ENCODE measurements at regions not wholly inside any gene's neighbourhood (a gene's known extent, or its start where the extent isn't known, plus 50 kb on each side); places are given as distances from the start of the nearest gene placed in this dataset.
"Not testable (repeated sequence)": the region's sequence is repeated elsewhere in the genome, so short reads cannot be mapped to it uniquely, and the experiment has no call there.

DNA sequence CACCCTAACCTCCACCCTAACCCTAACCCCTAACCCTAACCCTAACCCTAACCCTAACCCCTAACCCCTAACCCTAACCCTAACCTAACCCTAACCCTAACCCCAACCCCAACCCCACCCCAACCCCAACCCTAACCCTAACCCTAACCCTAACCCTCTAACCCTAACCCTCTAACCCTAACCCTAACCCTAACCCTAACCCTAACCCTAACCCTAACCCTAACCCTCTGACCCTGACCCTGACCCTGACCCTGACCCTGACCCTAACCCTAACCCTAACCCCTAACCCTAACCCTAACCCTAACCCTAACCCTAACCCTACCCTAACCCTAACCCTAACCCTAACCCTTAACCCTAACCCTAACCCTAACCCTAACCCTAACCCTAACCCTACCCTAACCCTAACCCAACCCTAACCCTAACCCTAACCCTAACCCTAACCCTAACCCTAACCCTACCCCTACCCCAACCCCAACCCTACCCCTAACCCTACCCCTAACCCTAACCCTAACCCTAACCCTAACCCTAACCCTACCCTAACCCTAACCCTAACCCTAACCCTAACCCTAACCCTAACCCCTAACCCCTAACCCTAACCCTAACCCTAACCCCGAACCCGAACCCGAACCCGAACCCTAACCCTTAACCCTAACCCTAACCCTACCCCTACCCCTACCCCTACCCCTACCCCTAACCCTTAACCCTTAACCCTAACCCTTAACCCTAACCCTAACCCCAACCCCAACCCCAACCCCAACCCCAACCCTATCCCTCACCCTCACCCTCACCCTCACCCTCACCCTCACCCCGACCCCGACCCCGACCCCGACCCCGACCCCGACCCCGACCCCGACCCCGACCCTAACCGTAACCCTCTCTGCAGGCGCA lies 186.2 kb upstream of the CHL1 start:
- H3K27me3 Mint-ChIP-seq (ENCODE audit: low read depth); CTCF ChIA-PET; H3K27ac Mint-ChIP-seq; H3K4me3 Mint-ChIP-seq; ATAC-seq; DNase-seq (ENCODE audit: low spot score); H3K4me1 Mint-ChIP-seq; POLR2A ChIA-PET: not testable (repeated sequence)
- Mint-ChIP-seq H3K9me3 (peaks cover 25% of the 10 kb centered on the region), H3K36me3 (peaks cover 25% of the 10 kb centered on the region)

DNA sequence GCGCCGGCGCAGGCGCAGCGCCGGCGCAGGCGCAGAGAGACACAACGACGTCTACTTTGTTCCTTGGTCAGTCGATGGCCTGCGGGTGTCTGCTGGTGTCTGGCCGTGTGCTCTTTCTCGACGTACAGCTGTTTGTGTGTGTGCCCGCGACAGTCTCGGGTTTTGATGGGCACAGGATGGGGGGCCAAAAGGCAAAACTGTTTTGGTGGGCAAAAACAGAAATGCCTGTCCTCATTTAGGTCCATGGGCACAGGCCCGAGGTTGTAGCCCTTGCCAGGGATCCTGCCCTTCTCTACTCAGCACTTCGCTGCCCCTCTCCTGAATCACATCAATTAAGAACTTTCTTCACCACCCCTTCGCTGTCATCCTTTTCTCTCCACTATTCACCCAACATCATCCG lies 184.8 kb upstream of the CHL1 start:
- no peak overlapping the region for H3K27ac Mint-ChIP-seq
- ATAC-seq (no peak), DNase-seq (ENCODE audit: low spot score) (no peak)
- no peaks in the 10 kb centered on the region for H3K4me1 Mint-ChIP-seq
- CTCF ChIA-PET: no interaction called here
- H3K36me3 Mint-ChIP-seq: peaks cover 35% of the 10 kb centered on the region
- POLR2A ChIA-PET: no interaction called here
- TF ChIP-seq TEAD1 (CRISPR knock-in tag; IDR thresholded peaks at IDR 0.05): no peak
- TF ChIP-seq TEAD4 (CRISPR knock-in tag; IDR thresholded peaks at IDR 0.05): no peak
- TF ChIP-seq NR1H2 (CRISPR knock-in tag; IDR thresholded peaks at IDR 0.05): no peak
- no peak for TF ChIP-seq RELA (CRISPR knock-in tag; IDR thresholded peaks at IDR 0.05; ENCODE audit: borderline replicate concordance)
- TF ChIP-seq CREM (CRISPR knock-in tag; IDR thresholded peaks at IDR 0.05): no peak
- no peak for TF ChIP-seq ZNF138 (CRISPR knock-in tag; conservative IDR thresholded peaks at IDR 0.05)
- TF ChIP-seq, protein P1, sequence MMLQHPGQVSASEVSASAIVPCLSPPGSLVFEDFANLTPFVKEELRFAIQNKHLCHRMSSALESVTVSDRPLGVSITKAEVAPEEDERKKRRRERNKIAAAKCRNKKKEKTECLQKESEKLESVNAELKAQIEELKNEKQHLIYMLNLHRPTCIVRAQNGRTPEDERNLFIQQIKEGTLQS (CRISPR knock-in tag; conservative IDR thresholded peaks at IDR 0.05): no peak
- no peak for TF ChIP-seq NFATC4 (CRISPR knock-in tag; IDR thresholded peaks at IDR 0.05)
- TF ChIP-seq TP53 (CRISPR knock-in tag; IDR thresholded peaks at IDR 0.05): no peak
- no peak for TF ChIP-seq NFE2L1 (CRISPR knock-in tag; IDR thresholded peaks at IDR 0.05)
- TF ChIP-seq, protein P2, sequence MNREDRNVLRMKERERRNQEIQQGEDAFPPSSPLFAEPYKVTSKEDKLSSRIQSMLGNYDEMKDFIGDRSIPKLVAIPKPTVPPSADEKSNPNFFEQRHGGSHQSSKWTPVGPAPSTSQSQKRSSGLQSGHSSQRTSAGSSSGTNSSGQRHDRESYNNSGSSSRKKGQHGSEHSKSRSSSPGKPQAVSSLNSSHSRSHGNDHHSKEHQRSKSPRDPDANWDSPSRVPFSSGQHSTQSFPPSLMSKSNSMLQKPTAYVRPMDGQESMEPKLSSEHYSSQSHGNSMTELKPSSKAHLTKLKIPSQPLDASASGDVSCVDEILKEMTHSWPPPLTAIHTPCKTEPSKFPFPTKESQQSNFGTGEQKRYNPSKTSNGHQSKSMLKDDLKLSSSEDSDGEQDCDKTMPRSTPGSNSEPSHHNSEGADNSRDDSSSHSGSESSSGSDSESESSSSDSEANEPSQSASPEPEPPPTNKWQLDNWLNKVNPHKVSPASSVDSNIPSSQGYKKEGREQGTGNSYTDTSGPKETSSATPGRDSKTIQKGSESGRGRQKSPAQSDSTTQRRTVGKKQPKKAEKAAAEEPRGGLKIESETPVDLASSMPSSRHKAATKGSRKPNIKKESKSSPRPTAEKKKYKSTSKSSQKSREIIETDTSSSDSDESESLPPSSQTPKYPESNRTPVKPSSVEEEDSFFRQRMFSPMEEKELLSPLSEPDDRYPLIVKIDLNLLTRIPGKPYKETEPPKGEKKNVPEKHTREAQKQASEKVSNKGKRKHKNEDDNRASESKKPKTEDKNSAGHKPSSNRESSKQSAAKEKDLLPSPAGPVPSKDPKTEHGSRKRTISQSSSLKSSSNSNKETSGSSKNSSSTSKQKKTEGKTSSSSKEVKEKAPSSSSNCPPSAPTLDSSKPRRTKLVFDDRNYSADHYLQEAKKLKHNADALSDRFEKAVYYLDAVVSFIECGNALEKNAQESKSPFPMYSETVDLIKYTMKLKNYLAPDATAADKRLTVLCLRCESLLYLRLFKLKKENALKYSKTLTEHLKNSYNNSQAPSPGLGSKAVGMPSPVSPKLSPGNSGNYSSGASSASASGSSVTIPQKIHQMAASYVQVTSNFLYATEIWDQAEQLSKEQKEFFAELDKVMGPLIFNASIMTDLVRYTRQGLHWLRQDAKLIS (CRISPR knock-in tag; IDR thresholded peaks at IDR 0.05; ENCODE audit: borderline replicate concordance): no peak
- TF ChIP-seq, protein P3, sequence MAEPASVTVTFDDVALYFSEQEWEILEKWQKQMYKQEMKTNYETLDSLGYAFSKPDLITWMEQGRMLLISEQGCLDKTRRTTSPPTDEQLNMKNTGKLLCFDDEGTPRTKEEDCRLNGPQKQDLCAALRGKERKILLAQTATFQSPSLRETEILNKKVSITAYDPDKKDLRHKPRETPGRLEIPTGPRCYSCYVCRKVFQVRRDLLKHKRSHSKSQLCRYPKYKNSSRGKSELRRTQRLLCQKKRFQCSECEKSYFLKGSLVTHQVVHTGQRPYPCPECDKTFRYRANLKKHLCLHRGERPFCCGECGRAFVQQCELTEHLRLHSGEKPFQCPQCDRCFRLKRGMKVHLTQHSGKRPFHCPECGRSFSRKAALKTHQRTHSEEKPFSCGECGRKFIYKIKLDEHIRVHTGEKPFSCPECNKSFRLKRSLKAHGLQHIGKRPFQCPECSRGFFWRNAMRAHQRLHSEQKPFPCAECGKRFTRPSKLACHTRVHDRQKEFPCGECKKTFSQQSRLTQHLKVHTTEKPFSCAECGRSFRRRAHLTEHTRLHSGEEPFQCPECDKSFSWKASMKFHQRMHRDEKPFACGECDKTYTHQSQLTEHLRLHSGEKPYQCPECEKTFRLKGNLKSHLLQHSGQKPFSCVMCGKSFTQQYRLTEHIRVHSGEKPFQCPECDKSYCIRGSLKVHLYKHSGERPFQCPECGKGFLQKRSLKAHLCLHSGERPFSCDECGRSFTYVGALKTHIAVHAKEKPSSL (CRISPR knock-in tag; conservative IDR thresholded peaks at IDR 0.05): no peak
- TF ChIP-seq, protein P4, sequence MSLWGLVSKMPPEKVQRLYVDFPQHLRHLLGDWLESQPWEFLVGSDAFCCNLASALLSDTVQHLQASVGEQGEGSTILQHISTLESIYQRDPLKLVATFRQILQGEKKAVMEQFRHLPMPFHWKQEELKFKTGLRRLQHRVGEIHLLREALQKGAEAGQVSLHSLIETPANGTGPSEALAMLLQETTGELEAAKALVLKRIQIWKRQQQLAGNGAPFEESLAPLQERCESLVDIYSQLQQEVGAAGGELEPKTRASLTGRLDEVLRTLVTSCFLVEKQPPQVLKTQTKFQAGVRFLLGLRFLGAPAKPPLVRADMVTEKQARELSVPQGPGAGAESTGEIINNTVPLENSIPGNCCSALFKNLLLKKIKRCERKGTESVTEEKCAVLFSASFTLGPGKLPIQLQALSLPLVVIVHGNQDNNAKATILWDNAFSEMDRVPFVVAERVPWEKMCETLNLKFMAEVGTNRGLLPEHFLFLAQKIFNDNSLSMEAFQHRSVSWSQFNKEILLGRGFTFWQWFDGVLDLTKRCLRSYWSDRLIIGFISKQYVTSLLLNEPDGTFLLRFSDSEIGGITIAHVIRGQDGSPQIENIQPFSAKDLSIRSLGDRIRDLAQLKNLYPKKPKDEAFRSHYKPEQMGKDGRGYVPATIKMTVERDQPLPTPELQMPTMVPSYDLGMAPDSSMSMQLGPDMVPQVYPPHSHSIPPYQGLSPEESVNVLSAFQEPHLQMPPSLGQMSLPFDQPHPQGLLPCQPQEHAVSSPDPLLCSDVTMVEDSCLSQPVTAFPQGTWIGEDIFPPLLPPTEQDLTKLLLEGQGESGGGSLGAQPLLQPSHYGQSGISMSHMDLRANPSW (CRISPR knock-in tag; conservative IDR thresholded peaks at IDR 0.05; ENCODE audit: low read depth): no peak
- TF ChIP-seq, protein P5, sequence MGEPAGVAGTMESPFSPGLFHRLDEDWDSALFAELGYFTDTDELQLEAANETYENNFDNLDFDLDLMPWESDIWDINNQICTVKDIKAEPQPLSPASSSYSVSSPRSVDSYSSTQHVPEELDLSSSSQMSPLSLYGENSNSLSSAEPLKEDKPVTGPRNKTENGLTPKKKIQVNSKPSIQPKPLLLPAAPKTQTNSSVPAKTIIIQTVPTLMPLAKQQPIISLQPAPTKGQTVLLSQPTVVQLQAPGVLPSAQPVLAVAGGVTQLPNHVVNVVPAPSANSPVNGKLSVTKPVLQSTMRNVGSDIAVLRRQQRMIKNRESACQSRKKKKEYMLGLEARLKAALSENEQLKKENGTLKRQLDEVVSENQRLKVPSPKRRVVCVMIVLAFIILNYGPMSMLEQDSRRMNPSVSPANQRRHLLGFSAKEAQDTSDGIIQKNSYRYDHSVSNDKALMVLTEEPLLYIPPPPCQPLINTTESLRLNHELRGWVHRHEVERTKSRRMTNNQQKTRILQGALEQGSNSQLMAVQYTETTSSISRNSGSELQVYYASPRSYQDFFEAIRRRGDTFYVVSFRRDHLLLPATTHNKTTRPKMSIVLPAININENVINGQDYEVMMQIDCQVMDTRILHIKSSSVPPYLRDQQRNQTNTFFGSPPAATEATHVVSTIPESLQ (CRISPR knock-in tag; IDR thresholded peaks at IDR 0.05): no peak
- TF ChIP-seq, protein P6, sequence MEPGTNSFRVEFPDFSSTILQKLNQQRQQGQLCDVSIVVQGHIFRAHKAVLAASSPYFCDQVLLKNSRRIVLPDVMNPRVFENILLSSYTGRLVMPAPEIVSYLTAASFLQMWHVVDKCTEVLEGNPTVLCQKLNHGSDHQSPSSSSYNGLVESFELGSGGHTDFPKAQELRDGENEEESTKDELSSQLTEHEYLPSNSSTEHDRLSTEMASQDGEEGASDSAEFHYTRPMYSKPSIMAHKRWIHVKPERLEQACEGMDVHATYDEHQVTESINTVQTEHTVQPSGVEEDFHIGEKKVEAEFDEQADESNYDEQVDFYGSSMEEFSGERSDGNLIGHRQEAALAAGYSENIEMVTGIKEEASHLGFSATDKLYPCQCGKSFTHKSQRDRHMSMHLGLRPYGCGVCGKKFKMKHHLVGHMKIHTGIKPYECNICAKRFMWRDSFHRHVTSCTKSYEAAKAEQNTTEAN (CRISPR knock-in tag; IDR thresholded peaks at IDR 0.05): no peak
- TF ChIP-seq ZNF396 (CRISPR knock-in tag; IDR thresholded peaks at IDR 0.05; ENCODE audit: borderline replicate concordance): no peak
- no peak overlapping the region for H3K4me3 Mint-ChIP-seq
- peaks cover 8% of the 10 kb centered on the region for H3K27me3 Mint-ChIP-seq (ENCODE audit: low read depth)
- H3K9me3 Mint-ChIP-seq: peaks cover 38% of the 10 kb centered on the region
